ENCODE measurements at regions not wholly inside any gene's neighbourhood (a gene's known extent, or its start where the extent isn't known, plus 50 kb on each side); places are given as distances from the start of the nearest gene placed in this dataset.

DNA sequence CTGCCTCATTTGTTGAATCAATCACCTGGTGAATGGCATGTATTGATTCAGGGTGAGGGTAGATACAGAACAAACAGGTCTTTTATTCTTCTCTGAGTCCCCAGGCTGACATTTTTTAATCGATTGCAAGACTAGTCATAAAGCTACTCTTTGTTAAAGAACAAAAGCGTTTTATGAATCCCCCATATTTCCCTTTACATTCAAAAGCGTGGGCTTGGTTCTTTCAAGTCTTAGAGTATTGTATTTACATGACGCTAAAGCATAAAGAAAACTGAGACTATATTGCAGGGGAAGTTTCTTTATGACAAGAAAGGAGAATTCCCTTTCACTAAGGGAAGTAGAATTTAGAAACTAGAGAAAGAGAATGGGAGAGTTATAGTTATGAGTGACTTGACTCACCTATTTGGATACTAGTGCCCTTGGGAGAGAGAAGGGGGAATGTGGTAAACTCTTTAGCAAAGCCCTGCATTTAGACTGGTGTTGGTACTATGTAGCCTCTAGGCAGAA, 69.3 kb upstream of the PDE5A start:
- no peaks in the 10 kb centered on the region for H4K20me1 ChIP-seq (replicated peaks; ENCODE audit: control insufficient read depth, insufficient read depth, low read length)
- no peak overlapping the region for H3K4me2 ChIP-seq (ENCODE audit: insufficient read depth, low read length)
- CTCF ChIA-PET (ENCODE audit: low intra/inter-chr PET ratio) = no interaction called here
- H3K9ac ChIP-seq (ENCODE audit: insufficient read depth in 1 of 2, low read depth in 2 of 2, low read length in 2 of 2) = no peak overlapping the region
- TF ChIP-seq, protein P1, sequence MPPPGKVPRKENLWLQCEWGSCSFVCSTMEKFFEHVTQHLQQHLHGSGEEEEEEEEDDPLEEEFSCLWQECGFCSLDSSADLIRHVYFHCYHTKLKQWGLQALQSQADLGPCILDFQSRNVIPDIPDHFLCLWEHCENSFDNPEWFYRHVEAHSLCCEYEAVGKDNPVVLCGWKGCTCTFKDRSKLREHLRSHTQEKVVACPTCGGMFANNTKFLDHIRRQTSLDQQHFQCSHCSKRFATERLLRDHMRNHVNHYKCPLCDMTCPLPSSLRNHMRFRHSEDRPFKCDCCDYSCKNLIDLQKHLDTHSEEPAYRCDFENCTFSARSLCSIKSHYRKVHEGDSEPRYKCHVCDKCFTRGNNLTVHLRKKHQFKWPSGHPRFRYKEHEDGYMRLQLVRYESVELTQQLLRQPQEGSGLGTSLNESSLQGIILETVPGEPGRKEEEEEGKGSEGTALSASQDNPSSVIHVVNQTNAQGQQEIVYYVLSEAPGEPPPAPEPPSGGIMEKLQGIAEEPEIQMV (tag; conservative IDR thresholded peaks at IDR 0.05; ENCODE audit: low read depth) = no peak
- TF ChIP-seq PML (IDR thresholded peaks at IDR 0.05; ENCODE audit: low read length) = no peak
- no peak for TF ChIP-seq POLR3G (IDR thresholded peaks at IDR 0.05; ENCODE audit: extremely low read depth, insufficient read length, insufficient replicate concordance)
- TF ChIP-seq MTA3 (IDR thresholded peaks at IDR 0.05; ENCODE audit: borderline replicate concordance) = no peak
- no peak for TF ChIP-seq ETV1 (tag; conservative IDR thresholded peaks at IDR 0.05; ENCODE audit: low read depth)
- TF ChIP-seq E2F3 (CRISPR knock-in tag; IDR thresholded peaks at IDR 0.05) = no peak
- TF ChIP-seq TAL1 (IDR thresholded peaks at IDR 0.05) = no peak
- TF ChIP-seq, protein P2, sequence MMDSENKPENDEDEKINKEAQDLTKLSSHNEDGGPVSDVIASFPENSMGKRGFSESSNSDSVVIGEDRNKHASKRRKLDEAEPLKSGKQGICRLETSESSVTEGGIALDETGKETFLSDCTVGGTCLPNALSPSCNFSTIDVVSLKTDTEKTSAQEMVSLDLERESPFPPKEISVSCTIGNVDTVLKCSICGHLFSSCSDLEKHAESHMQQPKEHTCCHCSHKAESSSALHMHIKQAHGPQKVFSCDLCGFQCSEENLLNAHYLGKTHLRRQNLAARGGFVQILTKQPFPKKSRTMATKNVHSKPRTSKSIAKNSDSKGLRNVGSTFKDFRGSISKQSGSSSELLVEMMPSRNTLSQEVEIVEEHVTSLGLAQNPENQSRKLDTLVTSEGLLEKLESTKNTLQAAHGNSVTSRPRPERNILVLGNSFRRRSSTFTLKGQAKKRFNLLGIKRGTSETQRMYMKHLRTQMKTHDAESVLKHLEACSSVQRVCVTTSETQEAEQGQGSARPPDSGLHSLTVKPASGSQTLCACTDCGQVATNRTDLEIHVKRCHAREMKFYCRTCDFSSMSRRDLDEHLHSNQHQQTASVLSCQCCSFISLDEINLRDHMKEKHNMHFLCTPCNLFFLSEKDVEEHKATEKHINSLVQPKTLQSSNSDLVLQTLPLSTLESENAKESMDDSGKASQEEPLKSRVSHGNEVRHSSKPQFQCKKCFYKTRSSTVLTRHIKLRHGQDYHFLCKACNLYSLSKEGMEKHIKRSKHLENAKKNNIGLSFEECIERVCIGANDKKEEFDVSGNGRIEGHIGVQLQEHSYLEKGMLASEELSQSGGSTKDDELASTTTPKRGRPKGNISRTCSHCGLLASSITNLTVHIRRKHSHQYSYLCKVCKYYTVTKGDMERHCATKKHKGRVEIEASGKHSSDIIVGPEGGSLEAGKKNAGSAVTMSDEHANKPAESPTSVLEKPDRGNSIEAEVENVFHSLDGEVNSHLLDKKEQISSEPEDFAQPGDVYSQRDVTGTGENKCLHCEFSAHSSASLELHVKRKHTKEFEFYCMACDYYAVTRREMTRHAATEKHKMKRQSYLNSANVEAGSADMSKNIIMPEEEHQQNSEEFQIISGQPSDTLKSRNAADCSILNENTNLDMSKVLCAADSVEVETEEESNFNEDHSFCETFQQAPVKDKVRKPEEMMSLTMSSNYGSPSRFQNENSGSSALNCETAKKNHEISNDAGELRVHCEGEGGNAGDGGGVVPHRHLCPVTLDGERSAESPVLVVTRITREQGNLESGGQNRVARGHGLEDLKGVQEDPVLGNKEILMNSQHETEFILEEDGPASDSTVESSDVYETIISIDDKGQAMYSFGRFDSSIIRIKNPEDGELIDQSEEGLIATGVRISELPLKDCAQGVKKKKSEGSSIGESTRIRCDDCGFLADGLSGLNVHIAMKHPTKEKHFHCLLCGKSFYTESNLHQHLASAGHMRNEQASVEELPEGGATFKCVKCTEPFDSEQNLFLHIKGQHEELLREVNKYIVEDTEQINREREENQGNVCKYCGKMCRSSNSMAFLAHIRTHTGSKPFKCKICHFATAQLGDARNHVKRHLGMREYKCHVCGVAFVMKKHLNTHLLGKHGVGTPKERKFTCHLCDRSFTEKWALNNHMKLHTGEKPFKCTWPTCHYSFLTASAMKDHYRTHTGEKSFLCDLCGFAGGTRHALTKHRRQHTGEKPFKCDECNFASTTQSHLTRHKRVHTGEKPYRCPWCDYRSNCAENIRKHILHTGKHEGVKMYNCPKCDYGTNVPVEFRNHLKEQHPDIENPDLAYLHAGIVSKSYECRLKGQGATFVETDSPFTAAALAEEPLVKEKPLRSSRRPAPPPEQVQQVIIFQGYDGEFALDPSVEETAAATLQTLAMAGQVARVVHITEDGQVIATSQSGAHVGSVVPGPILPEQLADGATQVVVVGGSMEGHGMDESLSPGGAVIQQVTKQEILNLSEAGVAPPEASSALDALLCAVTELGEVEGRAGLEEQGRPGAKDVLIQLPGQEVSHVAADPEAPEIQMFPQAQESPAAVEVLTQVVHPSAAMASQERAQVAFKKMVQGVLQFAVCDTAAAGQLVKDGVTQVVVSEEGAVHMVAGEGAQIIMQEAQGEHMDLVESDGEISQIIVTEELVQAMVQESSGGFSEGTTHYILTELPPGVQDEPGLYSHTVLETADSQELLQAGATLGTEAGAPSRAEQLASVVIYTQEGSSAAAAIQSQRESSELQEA (IDR thresholded peaks at IDR 0.05; ENCODE audit: low read depth) = no peak
- TF ChIP-seq U2AF1 (optimal IDR thresholded peaks at IDR 0.05; ENCODE audit: low read depth, low read length) = no peak
- TF ChIP-seq XRCC4 (IDR thresholded peaks at IDR 0.05; ENCODE audit: extremely low read depth, insufficient read depth, insufficient read length) = no peak
- no peak for TF ChIP-seq ZNF347 (CRISPR knock-in tag; IDR thresholded peaks at IDR 0.05; ENCODE audit: low read depth)
- no peak for TF ChIP-seq TGIF2 (CRISPR knock-in tag; IDR thresholded peaks at IDR 0.05)
- no peak for TF ChIP-seq FOXP1 (CRISPR knock-in tag; IDR thresholded peaks at IDR 0.05)
- TF ChIP-seq CTBP1 (IDR thresholded peaks at IDR 0.05; ENCODE audit: borderline replicate concordance) = no peak
- no peaks in the 10 kb centered on the region for H3K9me3 ChIP-seq (replicated peaks; ENCODE audit: control insufficient read depth, insufficient read depth, low read depth, low read length)
- no peaks in the 10 kb centered on the region for H3K4me1 ChIP-seq (replicated peaks in 1 of 2; ENCODE audit: control insufficient read depth in 2 of 2, insufficient read depth in 2 of 2, low read length in 2 of 2)
- no peak for DNase-seq (ENCODE audit: extremely low read depth in 1 of 4, low spot score in 3 of 4)
- intact Hi-C loops (cut with micrococcal nuclease) = no loop called here
- POLR2A ChIA-PET = no interaction called here
- H3K4me3 ChIP-seq = no peak overlapping the region
- in situ Hi-C loops (cut with MboI) = no loop called here
- no peaks in the 10 kb centered on the region for H3K79me2 ChIP-seq (ENCODE audit: control insufficient read depth, insufficient read depth, low read length)
- no peak for ATAC-seq
- WGBS (ENCODE audit: insufficient coverage, low coverage, missing lambda C conversion rate) = 3% methylated on average over 4 of the region's 4 CpGs
- no peak overlapping the region for H3K27ac ChIP-seq (ENCODE audit: extremely low read depth, low read depth, low read length)
- H2AFZ ChIP-seq (ENCODE audit: low read depth, low read length) = no peak overlapping the region
- no TSS peak for BruUV-seq (replicated peaks)
- no peak for FAIRE-seq
- H3K36me3 ChIP-seq (ENCODE audit: control insufficient read depth, insufficient read depth, low read length) = no peaks in the 10 kb centered on the region
- no peaks in the 10 kb centered on the region for H3K9me1 ChIP-seq (ENCODE audit: control insufficient read depth, insufficient read depth, low read length)
- H3K27me3 ChIP-seq (ENCODE audit: control insufficient read depth in 2 of 2, insufficient read depth in 2 of 2, low read length in 2 of 2) = no peaks in the 10 kb centered on the region

Measured in K562 (cell line).